Endothelial cell (in vitro differentiated cells): ENCODE measurements at regions not wholly inside any gene's neighbourhood (a gene's known extent, or its start where the extent isn't known, plus 50 kb on each side); places are given as distances from the start of the nearest gene placed in this dataset.

Experiments
- DNase-seq: peaks from one replicate; pipeline ENCODE4 v3.0.0; 2021; ENCODE audit warnings: low spot score
- H3K27ac Mint-ChIP-seq: one replicate; pipeline ENCODE4 v1.8.0; 2021; ENCODE audit warnings: mixed read lengths, inconsistent platforms; ENCODE audit not compliant: unreplicated experiment
- H3K27me3 Mint-ChIP-seq: one replicate; pipeline ENCODE4 v1.8.0; 2021; ENCODE audit warnings: mild to moderate bottlenecking, moderate library complexity, mixed read lengths, inconsistent platforms; ENCODE audit not compliant: unreplicated experiment
- H3K36me3 Mint-ChIP-seq: one replicate; pipeline ENCODE4 v1.8.0; 2021; ENCODE audit warnings: mild to moderate bottlenecking, low read depth, mixed read lengths, inconsistent platforms; ENCODE audit not compliant: unreplicated experiment
- H3K4me1 Mint-ChIP-seq: one replicate; pipeline ENCODE4 v1.8.0; 2021; ENCODE audit warnings: mild to moderate bottlenecking, mixed read lengths, inconsistent platforms; ENCODE audit not compliant: unreplicated experiment
- H3K4me3 Mint-ChIP-seq: one replicate; pipeline ENCODE4 v1.8.0; 2021; ENCODE audit warnings: mild to moderate bottlenecking, mixed read lengths, inconsistent platforms; ENCODE audit not compliant: unreplicated experiment
- H3K9me3 Mint-ChIP-seq: one replicate; pipeline ENCODE4 v1.8.0; 2021; ENCODE audit warnings: mixed read lengths, inconsistent platforms; ENCODE audit not compliant: unreplicated experiment
- TF ChIP-seq, protein P1 (sequence below): fragments of 200-600 bp; sonication (generic); IDR thresholded peaks from one replicate; pipeline ENCODE4 v1.5.0; 2021; ENCODE audit warnings: antibody characterized with exemption; ENCODE audit not compliant: unreplicated experiment

DNA sequence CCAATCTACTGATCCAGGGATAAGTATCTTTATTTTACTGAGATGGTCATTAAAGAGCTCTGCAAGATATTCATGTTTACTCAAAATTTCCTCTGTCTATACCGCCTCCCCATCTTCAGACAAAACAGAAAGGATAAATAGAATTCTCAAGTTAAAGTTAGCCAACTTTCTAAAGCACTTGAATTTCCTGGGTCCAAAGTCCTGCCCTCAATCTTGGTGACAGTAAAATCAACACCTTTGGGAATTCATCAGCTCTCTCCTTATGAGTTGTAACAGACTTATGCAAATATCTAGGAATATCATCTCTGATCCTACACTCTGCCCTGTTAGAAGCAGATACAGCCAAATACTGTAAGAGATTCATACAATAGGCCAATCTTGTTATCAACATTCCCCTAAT lies 122.5 kb upstream of the HAAO start:
- no peaks in the 10 kb centered on the region for H3K9me3 Mint-ChIP-seq
- H3K4me3 Mint-ChIP-seq = no peak overlapping the region
- H3K36me3 Mint-ChIP-seq = no peaks in the 10 kb centered on the region
- no peak for DNase-seq
- peaks cover 1% of the 10 kb centered on the region for H3K27me3 Mint-ChIP-seq
- no peak overlapping the region for H3K27ac Mint-ChIP-seq
- TF ChIP-seq, protein P1, sequence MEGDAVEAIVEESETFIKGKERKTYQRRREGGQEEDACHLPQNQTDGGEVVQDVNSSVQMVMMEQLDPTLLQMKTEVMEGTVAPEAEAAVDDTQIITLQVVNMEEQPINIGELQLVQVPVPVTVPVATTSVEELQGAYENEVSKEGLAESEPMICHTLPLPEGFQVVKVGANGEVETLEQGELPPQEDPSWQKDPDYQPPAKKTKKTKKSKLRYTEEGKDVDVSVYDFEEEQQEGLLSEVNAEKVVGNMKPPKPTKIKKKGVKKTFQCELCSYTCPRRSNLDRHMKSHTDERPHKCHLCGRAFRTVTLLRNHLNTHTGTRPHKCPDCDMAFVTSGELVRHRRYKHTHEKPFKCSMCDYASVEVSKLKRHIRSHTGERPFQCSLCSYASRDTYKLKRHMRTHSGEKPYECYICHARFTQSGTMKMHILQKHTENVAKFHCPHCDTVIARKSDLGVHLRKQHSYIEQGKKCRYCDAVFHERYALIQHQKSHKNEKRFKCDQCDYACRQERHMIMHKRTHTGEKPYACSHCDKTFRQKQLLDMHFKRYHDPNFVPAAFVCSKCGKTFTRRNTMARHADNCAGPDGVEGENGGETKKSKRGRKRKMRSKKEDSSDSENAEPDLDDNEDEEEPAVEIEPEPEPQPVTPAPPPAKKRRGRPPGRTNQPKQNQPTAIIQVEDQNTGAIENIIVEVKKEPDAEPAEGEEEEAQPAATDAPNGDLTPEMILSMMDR = no peak
- peaks cover 16% of the 10 kb centered on the region for H3K4me1 Mint-ChIP-seq

DNA sequence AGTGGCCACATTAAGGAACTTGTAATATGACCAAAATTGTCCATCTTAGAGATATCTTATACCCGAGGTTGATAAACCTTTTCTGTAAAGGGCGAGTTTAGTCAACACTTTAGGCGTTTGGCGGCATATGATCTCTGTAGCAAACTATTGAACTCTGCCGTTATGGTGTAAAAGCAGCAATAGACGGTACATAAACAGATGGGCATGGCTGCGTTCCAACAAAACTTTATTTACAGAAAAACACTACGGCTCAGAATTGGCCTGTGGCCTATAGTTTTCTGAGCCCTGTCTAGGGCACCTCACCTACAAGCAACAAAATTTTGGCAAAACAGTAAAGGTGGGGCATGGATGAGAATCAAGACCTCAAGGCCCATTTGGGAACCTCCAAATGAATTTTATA lies 121.9 kb upstream of the HAAO start:
- Mint-ChIP-seq H3K9me3 (no peaks in the 10 kb centered on the region), H3K27ac (no peak overlapping the region), H3K36me3 (no peaks in the 10 kb centered on the region), H3K27me3 (peaks cover 1% of the 10 kb centered on the region), H3K4me1 (peaks cover 16% of the 10 kb centered on the region), H3K4me3 (no peak overlapping the region)
- DNase-seq = no peak
- TF ChIP-seq, protein P1 = no peak

DNA sequence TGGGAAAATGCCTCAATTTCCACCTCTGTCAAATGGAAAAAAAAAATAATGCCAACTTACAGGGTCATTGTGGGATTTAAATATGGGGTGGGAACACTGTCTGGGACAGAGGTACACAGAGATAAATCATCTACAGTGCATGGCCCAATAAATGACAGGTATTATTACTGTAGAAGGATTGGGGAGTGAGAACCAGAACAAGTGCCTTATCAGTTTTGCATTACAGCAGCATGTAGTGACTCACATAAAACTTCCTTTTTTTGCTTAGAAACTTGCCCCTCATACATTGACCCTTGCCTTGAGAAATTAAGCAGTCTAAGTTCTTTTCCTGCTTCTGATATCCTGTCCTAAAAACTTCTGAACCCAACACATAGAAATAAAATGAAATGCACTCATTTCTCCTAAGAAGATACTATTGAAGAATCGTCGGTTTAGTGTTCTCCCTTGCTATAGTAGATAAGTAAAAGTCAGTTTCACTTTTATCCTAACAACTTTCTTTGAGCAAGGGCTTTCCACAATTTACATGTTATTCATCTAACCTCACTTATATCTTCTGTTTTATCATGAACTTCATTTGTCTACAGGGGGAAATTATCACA lies 121.0 kb upstream of the HAAO start:
- TF ChIP-seq, protein P1 = no peak
- H3K27ac Mint-ChIP-seq = no peak overlapping the region
- H3K27me3 Mint-ChIP-seq = peaks cover 1% of the 10 kb centered on the region
- H3K9me3 Mint-ChIP-seq = no peaks in the 10 kb centered on the region
- peaks cover 13% of the 10 kb centered on the region for H3K4me1 Mint-ChIP-seq
- H3K4me3 Mint-ChIP-seq = no peak overlapping the region
- no peak for DNase-seq
- no peaks in the 10 kb centered on the region for H3K36me3 Mint-ChIP-seq

DNA sequence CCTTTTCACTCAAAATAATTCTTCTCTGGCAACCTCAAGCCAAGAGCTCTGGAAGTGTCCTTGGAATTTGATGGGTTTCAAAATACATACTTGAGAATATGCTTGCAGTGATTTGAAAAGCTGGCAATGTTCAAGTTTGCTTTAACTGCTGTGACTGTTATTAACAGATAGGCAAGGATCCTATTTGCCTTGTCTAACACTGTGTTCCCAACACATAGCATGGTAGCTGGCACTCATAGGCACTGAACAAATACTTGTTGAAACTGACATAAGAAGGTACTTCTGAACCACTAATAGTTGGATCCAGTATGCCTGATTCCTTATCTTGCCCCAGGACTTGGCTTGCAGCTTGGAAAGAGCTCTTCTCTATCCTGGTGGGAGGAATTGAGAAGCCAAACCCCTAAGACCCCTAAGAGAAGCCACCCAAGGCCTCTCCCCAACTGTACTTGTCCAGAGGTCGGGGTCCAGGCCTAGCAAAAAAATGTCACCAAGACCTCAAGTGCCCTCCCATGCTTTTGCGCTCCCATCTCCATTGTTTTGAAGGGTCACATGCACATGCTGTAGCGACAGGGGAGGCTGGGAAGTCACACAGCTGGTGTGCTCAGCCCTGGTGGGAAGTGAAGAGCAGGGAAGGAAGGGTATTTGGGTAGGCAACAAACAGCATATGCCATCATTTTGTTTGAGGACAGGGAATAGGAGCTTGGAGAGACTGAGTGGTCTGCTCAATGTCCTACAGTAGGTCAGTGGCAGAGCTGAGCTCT lies 118.4 kb upstream of the HAAO start:
- H3K4me3 Mint-ChIP-seq = no peak overlapping the region
- H3K27me3 Mint-ChIP-seq = no peaks in the 10 kb centered on the region
- DNase-seq = no peak
- H3K27ac Mint-ChIP-seq = no peak overlapping the region
- no peaks in the 10 kb centered on the region for H3K9me3 Mint-ChIP-seq
- peaks cover 23% of the 10 kb centered on the region for H3K4me1 Mint-ChIP-seq
- TF ChIP-seq, protein P1 = no peak
- H3K36me3 Mint-ChIP-seq = no peaks in the 10 kb centered on the region

DNA sequence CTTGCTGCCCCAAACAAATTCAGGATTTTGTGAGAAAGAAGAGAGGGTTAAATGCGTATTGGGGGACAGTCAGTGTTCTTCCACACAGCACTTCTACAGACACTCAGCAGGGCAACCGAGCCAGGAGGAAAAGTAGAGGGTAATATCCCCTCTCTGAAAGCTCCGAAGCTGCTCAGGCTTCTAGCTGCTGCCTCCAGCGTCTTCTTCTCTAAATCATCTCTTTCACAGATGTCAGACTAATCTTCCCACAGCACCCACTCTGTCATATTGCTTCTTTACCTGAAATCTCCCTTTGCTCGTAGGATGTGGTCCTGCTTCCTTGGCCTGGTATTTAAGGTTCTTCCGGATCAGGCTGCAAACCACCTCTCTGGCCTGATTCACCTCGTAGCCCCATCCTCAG lies 117.6 kb upstream of the HAAO start:
- H3K9me3 Mint-ChIP-seq = no peaks in the 10 kb centered on the region
- TF ChIP-seq, protein P1 = no peak
- H3K27me3 Mint-ChIP-seq = no peaks in the 10 kb centered on the region
- H3K36me3 Mint-ChIP-seq = no peaks in the 10 kb centered on the region
- H3K4me1 Mint-ChIP-seq = peaks cover 28% of the 10 kb centered on the region
- no peak overlapping the region for H3K27ac Mint-ChIP-seq
- DNase-seq = no peak
- no peak overlapping the region for H3K4me3 Mint-ChIP-seq
